ENCODE measurements at regions not wholly inside any gene's neighbourhood (a gene's known extent, or its start where the extent isn't known, plus 50 kb on each side); places are given as distances from the start of the nearest gene placed in this dataset.
"Not testable (repeated sequence)": the region's sequence is repeated elsewhere in the genome, so short reads cannot be mapped to it uniquely, and the experiment has no call there.

DNA sequence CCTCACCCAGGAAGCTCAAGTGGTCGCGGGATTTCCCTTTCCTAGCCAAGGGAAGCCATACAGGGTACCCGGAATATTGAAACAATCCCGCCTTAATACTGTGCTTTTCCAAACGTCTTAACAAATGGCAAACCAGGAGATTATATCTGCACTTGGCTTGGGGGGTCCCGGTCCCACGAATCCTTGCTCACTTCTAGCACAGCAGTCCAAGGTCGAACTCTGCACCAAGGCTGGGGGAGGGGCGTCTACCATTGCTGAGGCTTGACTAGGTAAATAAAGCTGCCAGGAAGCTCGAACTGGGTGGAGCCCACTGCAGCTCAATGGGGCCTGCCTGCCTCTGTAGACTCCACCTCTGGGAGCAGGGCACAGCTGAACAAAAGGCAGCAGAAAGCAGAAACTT, 1644.8 kb downstream of the PCDH9 start:
- DNase-seq: no peak

DNA sequence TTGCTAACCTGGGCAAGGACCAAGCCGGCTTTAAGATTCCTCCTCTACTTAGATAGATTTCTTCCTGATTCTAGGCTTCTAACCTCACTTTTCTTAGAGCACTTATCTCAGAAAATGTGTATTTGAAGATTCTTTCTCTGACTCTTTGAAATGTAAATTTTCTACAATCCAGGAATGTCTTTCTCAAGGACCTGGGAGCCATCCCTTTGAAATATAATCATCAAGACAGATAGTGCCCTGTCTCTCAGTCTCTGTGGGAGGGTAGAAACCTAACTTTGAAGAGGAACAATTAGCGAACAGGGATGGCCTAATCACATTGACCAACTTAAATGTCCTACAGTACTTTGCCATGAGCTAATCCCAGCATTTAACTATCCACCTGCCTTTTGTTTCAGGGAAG, 1646.0 kb downstream of the PCDH9 start:
- no peak for DNase-seq

DNA sequence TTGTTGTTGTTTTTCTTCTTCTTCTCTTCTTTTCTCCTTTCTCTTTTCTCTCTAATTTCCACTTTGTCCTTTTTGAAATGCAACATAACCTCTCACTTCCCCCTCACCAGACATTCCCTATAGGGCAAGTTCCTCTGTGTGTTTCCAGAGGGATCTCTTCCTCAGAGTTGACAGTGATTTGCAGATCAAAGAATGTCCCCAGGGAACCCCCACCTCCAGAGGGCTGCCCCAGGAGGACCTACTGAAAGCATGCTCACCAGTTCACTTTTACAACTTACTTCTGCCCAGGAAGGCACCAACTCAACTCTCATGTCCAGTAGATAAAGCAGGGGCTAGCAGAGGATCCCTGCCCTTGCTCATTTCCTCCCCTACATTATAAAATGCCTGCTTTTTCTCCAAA, 1648.0 kb downstream of the PCDH9 start:
- DNase-seq: no peak

DNA sequence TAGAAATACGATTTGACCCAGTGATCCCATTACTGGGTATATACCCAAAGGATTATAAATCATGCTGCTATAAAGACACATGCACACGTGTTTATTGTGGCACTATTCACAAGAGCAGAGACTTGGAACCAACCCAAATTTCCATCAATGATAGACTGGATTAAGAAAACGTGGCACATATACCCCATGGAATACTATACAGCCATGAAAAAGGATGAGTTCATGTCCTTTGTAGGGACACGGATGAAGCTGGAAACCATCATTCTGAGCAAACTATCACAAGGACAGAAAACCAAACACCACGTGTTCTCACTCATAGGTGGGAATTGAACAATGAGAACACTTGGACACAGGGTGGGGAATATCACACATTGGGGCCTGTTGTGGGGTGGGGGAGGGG, 1665.6 kb downstream of the PCDH9 start:
- not testable (repeated sequence) for DNase-seq

DNA sequence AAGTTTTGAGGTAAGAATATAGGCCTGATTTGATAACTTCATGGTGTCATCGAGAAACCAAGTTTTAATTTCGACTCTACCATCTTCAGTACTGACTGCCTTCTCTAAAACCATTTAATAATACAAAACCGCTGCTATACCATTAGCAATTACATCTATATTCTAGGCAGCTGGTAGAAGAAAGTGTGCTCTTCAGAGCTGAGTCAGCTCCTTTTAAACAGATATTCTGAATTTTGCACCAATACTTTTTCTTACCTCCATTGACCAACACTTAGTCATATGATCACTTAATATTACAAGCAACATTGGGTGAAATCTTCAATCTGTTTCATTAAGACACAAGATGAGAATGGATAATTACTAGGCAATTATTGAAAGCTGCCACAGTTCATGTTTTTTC, 1667.8 kb downstream of the PCDH9 start:
- DNase-seq: no peak

DNA sequence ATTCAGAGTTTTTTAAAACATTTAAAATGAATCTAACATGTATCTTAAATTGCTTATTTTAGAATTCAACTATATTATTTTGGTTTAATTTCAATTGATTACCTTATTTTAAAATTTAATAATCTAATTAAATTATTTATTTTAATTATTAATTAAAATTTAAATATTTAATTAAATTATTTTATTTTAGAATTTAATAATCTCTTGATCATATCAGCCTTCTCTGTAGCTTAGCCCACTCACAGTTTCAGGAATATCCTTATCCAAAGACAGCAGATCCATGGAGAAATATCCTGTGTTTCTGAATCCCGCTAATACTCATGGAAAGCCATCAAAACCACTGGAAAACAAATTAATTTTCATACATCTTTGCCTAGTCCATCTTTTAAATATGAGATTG, 1669.2 kb downstream of the PCDH9 start:
- DNase-seq: no peak

DNA sequence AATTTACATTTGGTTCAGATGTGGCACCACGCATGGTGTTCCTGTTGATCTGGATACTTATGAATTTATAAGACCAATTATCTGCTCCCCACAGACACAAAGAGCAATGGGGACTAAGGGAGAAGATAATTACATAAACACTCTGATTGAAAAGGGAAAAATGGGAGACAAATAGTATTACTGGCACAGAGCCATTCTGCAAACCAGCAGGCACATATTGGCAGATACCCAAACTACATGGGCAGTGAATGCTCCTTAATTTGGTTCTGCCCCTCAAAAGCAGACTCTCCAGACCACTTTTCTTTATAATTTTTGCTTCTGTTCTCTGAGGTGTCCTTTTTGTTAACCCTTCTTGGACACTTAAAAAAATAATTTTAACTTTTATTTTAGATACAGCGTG, 1674.2 kb downstream of the PCDH9 start:
- DNase-seq: no peak

DNA sequence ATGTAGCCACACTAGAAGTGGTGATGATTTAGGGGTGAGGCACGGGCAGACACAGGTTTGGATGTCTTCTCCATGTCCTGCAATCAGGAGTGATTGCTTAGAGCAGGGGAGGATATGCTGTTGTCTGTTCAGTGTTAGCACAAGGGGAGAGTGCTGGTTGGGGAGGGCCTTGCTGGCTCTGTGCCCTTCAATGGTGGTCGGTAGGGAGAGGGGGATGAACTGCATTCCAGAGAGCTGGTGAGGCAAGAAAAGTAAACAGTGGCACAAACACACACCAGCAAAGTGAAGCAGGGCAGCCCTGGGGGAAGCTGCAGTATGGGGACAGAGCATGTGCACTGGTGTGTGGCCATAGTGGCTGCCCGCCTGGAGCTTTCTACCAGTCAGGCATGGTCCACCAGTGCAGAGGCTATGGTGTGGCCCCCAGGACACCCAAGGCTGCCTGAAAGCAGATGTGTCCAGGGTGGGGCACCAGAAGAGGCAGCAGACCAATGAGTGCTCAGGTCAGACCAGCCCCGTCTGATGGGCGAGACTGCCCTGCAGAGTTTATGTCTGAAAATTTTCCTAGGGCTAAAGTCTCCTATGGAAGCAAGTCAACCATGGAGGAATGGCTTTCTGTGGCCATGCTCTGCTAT, 1676.9 kb downstream of the PCDH9 start:
- no peak for DNase-seq

DNA sequence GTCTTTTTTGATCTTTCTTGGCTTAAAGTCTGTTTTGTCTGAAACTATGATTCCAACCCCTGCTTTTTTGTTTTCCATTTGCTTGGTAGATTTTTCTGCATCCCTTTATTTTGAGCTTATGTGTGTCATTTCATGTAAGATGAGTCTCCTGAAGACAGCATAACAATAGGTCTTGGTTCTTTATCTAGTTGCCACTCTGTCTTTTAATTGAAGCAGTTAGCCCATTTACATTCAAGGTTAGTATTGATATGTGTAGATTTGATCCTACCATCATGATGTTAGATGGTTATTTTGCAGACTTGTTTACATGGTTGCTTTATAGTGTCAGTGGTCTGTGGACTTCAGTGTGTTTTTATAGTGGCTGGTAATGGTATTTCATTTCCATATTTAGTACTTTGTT, 1678.9 kb downstream of the PCDH9 start:
- no peak for DNase-seq

DNA sequence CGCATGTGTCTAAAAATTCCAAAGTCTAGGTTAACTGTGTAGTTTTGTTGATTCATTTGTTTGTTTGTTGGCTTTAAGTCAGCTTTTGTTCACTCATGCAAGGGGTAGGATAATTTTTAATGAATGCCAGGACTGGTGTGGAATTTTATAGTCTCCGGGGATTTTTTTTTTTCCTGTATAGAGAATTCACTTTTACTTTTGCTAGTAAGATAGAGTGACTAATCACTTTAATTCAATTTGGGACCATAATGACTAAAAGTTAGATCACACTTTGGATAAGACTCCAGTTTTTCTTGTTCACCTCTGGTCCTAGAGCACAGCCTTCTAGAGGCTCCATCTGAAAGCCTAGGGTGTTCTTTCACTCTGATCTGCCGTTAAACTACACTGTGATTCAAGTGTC, 1690.0 kb downstream of the PCDH9 start:
- DNase-seq: no peak

DNA sequence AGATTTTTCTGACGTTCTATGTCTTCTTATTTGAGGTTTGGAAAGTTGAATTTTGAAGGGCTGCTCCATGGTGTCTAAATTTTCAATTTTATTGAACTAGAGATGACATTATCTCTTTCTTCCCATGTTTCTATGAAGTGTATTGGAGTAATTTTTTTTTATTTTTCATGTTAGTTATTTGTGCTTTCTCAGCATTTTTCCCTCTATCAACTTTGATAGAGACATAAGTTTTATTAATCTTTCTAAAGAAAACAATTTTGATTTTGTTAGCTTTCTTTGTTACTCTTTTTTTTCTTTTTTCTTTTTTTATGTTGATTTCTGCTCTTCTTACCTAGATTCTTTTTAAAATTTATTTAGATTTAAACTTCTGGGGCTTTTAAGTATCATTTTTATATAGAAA, 1694.8 kb downstream of the PCDH9 start:
- no peak for DNase-seq

DNA sequence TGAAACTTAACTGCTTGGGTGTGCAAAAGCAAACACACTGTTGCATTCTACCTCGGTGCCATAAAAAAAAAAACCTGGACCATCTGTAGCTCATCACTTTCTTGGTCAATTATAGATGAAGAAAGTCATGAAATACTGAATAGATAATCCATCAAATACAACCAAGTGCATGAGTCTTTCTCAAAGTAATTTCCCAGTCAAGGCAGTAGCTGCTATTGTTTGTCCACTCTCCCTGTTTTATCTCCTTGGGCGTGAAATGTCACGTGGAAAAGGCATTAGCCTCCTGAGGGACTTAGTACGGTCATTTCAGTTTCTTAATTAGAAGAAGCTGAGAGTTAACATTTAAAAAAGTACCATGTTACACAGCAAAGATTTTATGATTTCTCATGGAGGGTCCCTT, 1697.9 kb downstream of the PCDH9 start:
- DNase-seq: no peak

DNA sequence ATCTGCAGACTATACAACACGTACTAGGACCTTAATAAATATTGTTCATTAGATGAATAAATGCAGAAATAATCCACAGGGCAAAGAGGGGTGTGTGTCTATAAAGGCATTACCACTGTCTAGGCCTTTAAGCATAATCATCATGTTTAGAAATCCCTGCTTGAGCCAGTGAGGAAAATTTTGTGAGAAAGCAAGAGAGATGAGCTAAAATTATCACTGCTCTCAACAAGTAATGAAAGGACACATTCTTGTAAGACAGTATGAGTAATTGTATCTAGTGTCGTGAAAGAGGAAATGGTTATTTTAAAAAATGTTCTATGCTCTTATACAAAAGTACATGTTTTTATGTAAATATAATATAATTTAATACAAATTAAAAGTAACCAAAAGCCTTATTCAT, 1699.4 kb downstream of the PCDH9 start:
- no peak for DNase-seq

DNA sequence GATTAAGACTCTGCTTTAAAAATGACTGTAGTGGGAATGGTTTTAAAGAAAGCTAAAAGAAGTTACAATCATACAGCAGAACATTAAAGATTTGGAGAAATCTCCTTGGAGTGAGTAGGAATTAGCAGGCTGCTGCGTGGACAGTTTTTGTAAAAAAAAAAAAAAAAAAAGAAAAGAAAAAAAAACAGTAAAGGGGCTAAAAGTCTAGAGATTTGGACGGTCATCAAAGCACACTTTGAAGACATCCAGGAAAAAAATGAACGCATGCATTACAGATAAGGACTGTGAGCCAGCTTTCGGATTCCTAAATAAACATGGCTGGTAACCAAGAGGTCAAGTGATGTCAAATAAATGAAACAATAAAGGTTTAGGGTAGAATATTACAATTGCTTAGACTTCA, 1700.6 kb downstream of the PCDH9 start:
- no peak for DNase-seq

DNA sequence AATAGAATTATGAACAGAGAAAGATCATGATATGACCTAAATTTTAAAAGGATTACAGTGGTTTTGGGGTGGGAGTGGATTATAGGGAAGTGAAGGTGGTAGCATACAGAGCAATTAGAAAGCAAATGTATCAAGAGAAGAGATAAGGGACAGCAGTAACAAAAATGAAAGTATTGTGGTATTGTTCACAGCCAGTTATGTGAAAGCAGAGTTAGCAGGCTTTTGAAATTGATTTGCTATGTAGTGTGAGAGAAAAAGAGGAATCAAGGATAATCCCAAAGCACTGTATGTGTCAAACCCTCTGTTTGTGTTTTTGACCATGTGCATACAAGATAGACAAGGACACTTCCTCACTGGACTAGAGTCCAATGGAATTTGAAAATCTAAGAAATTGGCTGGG, 1721.4 kb downstream of the PCDH9 start:
- DNase-seq: no peak

DNA sequence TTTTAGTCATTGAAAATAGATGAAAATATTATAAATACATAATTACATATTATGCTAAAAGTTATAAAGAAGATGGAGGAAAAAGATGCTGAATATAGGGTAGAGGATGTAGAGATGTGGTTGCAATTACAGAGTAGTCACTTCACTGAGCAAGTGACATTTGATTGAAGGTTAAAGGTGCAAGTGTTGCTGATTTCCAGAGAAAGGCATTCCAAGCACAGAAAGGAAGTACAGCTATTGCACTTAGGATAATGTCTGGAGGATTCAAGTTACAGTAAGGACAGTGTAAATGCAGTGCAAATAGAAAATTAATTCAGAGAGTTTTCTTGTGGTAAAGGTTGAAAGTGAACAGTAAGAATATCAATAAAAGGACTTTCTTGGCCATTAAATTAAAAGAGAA, 1721.8 kb downstream of the PCDH9 start:
- no peak for DNase-seq

DNA sequence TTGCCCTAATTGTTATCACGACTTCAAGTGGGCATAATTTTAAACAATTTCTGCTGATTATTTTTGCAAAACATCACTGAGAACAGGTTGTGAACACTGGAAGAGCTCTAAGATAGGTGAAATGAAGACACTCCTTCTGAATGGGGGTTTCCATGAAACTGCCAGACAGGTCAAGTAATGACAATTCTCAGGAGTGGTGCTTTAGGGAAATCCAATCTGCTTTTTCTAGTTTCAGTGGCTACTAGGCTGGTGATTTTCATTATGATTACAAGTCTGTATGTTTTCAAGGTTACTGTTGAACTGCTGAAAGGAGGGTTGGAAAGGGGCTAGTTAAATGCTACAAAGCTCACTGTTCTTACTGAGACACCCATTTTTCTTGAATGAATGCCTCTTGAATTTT, 1724.2 kb downstream of the PCDH9 start:
- DNase-seq: no peak

DNA sequence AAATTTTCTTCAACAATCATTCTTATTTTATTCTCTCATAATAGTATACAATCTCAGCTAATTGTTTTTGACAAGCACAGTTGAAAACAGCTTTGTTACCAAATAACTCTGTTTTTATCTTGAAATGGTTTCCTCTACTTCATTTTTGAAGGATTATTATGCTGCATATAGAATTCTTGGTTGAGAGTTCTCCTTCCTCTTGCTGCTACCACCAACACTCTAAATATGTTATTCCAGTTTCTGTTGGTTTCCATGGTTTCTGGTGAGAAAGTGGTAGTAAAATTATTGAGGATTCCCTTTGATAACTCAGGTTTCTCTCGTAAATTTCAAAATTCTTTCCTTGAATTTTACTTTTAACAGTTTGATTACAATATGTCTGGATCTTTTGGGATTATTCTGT, 1725.9 kb downstream of the PCDH9 start:
- no peak for DNase-seq

DNA sequence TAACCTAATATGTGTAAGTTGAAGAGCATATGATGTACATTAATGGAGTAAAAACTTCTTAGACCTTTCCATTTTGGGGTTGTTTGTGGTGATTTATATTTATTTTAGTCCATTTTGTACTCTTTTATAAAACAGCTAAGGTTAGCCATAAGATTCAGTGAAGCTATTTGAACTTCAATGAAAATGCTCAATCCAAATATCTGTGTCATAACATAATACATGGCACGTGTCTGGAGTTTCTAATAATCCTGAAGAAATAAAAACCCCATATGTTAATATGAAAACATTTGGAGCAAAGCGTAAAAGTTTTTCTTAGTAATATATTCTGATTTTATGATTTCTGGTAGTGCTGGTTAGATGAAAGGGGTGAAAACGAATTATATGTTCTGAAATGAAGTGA, 1729.7 kb downstream of the PCDH9 start:
- DNase-seq: no peak

DNA sequence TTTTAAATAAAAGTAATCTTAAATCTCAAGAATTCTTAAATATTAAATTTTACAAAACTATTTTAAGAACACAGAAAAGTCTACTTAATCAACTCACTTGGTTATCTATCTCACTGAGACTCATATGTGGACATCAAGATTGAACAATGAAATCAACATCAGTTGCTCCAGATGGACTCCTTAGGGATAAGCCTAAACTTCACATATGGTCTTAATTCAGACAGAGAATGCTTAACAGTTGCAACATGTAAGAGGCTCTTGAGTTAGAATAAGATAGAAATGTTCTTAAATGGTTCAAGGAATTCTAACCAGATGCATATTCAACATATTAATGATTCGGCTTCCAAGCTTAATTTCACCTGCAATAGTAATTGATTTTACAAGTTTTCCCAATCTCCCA, 1730.9 kb downstream of the PCDH9 start:
- no peak for DNase-seq

DNA sequence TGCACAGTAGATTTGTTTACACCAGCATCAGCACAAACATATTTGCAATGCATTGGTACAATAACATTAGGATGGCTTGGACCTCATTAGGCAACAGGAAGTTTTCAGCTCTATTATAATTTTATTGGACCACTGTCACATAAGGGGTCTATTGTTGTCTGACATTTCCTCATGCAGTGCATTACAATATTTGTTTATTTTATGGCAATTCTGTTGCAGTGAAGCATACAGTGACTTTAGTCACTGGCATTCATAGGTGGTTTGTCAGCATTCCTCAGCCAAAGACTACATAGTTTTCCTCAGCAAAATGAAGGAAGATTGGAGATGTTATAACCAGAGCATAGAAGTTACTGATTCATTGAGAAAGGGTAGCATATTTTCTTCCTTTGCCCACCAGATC, 1732.9 kb downstream of the PCDH9 start:
- no peak for DNase-seq

DNA sequence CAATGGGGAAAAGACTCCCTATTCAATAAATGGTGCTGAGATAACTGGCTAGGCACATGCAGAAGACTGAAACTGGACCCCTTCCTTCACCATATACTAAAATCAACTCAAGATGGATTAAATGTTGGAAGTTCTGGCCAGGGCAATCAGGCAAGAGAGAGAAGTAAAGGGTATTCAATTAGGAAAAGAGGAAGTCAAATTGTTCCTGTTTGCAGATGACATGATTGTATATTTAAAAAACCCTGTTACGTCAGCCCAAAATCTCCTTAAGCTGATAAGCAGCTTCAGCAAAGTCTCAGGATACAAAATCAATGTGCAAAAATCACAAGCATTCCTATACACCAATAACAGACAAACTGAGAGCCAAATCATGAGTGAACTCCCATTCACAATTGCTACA, 1739.4 kb downstream of the PCDH9 start:
- DNase-seq: not testable (repeated sequence)

DNA sequence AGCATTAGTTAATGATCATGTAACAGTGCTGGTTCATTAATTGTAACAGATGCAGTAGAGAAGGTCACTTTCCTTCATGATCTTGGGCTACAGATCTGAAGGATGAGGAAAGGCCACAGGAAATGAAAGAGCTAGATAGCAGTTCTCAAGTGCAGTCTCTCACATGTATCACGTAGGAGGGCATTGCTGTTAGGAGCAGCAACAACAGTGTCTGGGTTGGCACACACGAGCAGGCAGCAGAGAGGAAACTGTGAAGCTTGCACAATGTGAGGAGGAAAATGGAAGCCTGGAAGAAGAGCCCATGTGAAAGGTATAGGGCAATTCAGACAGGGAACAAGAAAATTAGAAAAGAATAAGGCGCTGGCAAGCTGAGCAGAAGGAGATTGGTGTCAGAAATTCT, 1741.5 kb downstream of the PCDH9 start:
- DNase-seq: no peak

DNA sequence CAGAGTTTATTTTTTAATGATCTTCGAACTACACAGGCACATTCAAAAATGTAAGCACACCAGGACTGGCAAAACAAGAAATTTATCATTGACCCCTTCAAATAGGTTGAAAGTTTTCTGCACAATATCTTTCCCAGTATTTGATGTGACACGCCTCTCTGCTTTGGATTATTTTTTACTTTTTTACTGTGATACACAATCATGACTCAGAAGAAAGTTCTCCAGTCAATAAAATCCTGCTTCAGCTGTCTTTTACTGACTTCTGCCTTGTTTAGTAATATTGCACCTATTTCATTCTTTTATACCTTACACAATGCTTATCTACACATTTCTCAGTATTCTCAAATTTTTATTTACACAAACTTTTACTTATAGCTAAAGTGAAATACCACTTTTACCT, 1750.4 kb downstream of the PCDH9 start:
- no peak for DNase-seq

DNA sequence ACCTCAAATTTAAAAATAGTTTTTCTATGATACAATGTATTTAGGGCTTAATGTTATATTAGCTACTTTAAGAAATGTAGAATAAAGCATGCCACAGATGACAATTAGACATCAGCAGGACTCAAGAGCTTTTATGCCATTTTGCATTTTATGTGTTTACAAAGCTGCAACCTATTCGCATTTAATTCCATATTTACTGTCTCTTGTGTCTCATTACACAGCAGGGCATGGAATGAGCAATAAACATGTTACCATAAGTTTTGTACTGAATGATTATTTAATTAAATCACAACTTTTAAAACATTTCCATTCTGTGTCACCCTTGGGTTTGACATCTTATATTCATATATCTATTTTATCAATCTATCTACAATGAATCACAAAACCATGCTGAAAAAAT, 1756.9 kb downstream of the PCDH9 start:
- no peak for DNase-seq

DNA sequence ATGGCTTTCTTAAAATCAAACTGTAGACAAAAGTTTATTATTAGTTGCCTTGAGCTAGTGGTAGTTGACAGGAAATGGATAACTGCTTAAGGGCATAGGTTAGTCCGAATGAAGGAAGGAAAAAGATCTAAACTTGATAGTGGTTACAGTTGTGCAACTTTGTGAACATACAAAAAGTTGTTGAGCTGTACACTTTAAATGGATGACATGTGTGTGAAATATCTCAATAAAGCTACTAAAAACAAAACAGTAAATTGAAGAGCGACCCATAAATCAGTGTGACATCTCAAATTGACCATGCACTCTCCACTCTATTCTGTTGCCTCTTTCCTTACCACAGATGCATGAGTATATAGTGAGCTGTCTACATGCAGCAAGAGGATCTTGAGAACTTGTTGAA, 1757.8 kb downstream of the PCDH9 start:
- no peak for DNase-seq
